Tibial nerve (tissue), 3 donors: ENCODE measurements at regions not wholly inside any gene's neighbourhood (a gene's known extent, or its start where the extent isn't known, plus 50 kb on each side); places are given as distances from the start of the nearest gene placed in this dataset.

Experiments used
- POLR2A ChIP-seq, 2 donors: fragments of 450-650 bp; IDR thresholded peaks; one replicate each; pipeline ENCODE4 v1.6.1; 2017; ENCODE audit warnings: antibody characterized with exemption in 2 of 2, mild to moderate bottlenecking in 2 of 2, moderate library complexity in 2 of 2
- TF ChIP-seq, protein P1 (sequence below), 5 experiments: fragments of 200-600 bp in 3 of 5; fragments of 450-650 bp in 2 of 5; sonication (generic) in 3 of 5; IDR thresholded peaks; one replicate each; pipeline ENCODE4 v1.5.1; 2016 to 2019; ENCODE audit warnings: antibody characterized with exemption in 5 of 5, mild to moderate bottlenecking in 3 of 5, moderate library complexity in 2 of 5

DNA sequence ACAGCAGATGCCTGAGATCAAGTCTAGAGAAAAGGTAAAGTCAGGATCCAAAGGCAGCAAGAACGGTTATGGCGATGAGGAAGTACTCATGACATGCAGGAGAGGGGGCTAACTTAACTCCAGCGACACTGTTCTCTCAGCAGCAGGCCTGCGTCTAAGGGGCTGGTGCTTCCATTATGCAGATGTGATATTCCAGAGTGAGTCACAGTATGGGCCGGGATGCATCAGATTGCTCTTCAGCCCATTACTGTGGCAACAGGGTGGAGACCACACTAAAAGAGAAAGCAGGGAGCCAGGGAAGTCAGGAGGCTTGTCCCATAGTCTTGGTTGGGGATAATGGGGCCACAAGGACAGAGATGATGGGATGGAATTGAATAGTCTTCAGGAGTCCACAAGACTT, 151.8 kb upstream of the NTF3 start:
- TF ChIP-seq, protein P1, sequence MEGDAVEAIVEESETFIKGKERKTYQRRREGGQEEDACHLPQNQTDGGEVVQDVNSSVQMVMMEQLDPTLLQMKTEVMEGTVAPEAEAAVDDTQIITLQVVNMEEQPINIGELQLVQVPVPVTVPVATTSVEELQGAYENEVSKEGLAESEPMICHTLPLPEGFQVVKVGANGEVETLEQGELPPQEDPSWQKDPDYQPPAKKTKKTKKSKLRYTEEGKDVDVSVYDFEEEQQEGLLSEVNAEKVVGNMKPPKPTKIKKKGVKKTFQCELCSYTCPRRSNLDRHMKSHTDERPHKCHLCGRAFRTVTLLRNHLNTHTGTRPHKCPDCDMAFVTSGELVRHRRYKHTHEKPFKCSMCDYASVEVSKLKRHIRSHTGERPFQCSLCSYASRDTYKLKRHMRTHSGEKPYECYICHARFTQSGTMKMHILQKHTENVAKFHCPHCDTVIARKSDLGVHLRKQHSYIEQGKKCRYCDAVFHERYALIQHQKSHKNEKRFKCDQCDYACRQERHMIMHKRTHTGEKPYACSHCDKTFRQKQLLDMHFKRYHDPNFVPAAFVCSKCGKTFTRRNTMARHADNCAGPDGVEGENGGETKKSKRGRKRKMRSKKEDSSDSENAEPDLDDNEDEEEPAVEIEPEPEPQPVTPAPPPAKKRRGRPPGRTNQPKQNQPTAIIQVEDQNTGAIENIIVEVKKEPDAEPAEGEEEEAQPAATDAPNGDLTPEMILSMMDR (IDR thresholded peaks at IDR 0.05) = no peak
- no peak for TF ChIP-seq POLR2A (IDR thresholded peaks at IDR 0.05)
